ENCODE measurements at regions not wholly inside any gene's neighbourhood (a gene's known extent, or its start where the extent isn't known, plus 50 kb on each side); places are given as distances from the start of the nearest gene placed in this dataset.

GRCh38 chr1:30537279-30537678 is 186.1 kb downstream of the MATN1 start:
- ChIA-PET POLR2A (ENCODE audit: low non-redundant PET) (no interaction called here), CTCF (interaction anchor here (0.6 kb wide), 1 partner anchor 323 kb away, joined by 3 read pairs; no protein-coding TSS in a partner anchor)
- no peak for DNase-seq (ENCODE audit: low spot score)
- no peak overlapping the region for H3K27ac ChIP-seq
- no peak for TF ChIP-seq CTCF (conservative IDR thresholded peaks at IDR 0.05; ENCODE audit: low read depth)

GRCh38 chr1:30536530-30536929 is 186.9 kb downstream of the MATN1 start:
- DNase-seq (ENCODE audit: low spot score), result no peak
- no peak for TF ChIP-seq CTCF (conservative IDR thresholded peaks at IDR 0.05; ENCODE audit: low read depth)
- POLR2A ChIA-PET (ENCODE audit: low non-redundant PET), result no interaction called here
- no peak overlapping the region for H3K27ac ChIP-seq
- CTCF ChIA-PET, result interaction anchor here (0.6 kb wide), 1 partner anchor 43 kb away, joined by 3 read pairs; no protein-coding TSS in a partner anchor

GRCh38 chr1:30535595-30536325 is 187.6 kb downstream of the MATN1 start:
- ChIA-PET CTCF (interaction anchor here (0.6 kb wide), 1 partner anchor 44 kb away, joined by 3 read pairs; no protein-coding TSS in a partner anchor), POLR2A (ENCODE audit: low non-redundant PET) (no interaction called here)
- TF ChIP-seq CTCF (conservative IDR thresholded peaks at IDR 0.05; ENCODE audit: low read depth), result no peak
- no peak overlapping the region for H3K27ac ChIP-seq
- no peak for DNase-seq (ENCODE audit: low spot score)

- no peak overlapping the region for H3K27ac ChIP-seq
- no peak for DNase-seq (ENCODE audit: low spot score)
- ChIA-PET POLR2A (ENCODE audit: low non-redundant PET) (no interaction called here), CTCF (interaction anchor here (0.5 kb wide), 1 partner anchor 216 kb away, joined by 3 read pairs; no protein-coding TSS in a partner anchor)
- TF ChIP-seq CTCF (conservative IDR thresholded peaks at IDR 0.05; ENCODE audit: low read depth), result no peak
Observed at GRCh38 chr1:30534551-30534940, 188.8 kb downstream of the MATN1 start.

GRCh38 chr1:30533796-30534550 is 189.4 kb downstream of the MATN1 start:
- CTCF ChIA-PET, result interaction anchor here (0.6 kb wide), 1 partner anchor 105 kb away, joined by 3 read pairs; no protein-coding TSS in a partner anchor
- no peak overlapping the region for H3K27ac ChIP-seq
- POLR2A ChIA-PET (ENCODE audit: low non-redundant PET), result no interaction called here

More at GRCh38 chr1:30533796-30534550, 189.4 kb downstream of the MATN1 start:
- no peak for TF ChIP-seq CTCF (conservative IDR thresholded peaks at IDR 0.05; ENCODE audit: low read depth)
- DNase-seq (ENCODE audit: low spot score), result no peak

Data from RWPE1 (cell line).